ENCODE measurements at regions not wholly inside any gene's neighbourhood (a gene's known extent, or its start where the extent isn't known, plus 50 kb on each side); places are given as distances from the start of the nearest gene placed in this dataset.

DNA sequence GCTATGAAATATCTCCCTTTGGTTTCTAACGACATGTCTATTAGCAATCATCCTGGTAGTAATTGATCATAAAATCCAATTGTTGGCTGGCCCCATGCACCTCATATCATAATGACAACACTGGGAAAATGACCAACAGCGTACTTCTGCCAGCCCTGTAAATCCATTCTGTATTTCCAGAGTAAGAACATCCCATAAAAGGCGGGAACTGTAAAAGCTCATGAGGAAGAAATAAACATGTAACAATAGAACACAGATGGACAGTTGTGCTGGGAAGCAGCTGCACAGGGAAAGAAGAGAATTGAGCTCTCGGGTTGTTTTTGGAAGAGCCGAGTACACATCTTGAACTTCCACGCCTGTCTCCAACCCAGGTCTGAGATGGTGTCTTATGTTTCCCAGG is 218.7 kb downstream of the CMPK2 start:
- no peak for DNase-seq

DNA sequence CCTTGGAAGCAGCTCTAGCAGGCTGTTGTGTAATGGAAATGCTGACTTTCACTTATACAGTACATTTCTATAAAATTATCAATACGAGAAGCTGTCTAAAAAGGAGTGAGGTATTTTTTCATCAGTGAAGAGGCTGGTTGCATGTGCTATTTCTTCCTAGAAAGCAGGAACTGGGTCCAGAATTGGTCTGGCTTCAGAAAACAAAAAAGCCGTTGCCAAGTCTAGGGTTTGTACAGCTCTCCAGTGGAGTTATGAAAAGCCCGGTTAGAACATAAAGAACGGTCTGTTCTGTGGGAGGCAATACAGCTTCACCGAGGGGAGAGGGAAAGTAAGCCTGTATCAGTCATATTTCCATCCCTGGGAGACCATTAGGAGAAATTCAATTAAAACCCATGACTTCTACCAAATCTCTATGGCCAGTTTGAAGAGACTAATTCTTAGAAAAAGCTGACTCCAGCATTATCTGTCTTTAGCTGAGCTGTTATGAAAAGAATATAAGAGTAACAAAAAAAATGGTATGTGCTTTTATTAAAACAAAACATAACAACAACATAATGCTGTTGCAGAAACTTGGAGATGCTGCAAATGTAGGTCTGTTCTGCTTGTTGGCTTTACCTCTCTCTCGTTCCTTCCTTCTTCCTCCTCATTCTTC is 217.0 kb downstream of the CMPK2 start:
- no peak for DNase-seq

GRCh38 chr2:6650311-6650710 is 215.4 kb downstream of the CMPK2 start:
- DNase-seq, result no peak

DNA sequence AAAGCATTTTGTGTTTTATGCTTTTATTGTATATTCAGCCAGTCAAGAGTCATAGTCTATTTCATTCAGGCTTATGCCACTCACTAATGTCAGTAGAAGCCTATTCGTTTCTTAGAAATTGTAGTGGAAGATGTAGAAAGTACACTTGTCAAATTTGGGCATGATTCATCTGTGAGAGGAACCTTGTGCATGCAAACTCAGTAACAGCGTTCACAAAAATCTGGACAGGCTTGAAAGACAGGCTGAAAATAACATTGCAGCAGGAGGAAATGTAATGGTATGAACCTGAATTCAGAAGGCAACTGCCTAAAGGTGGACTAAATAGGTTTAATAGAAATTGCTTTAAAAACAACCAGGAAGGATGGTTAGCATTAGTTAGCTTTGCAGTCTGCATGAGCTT is 213.5 kb downstream of the CMPK2 start:
- no peak for DNase-seq

- DNase-seq, result no peak
Observed at GRCh38 chr2:6653281-6653750, 212.4 kb downstream of the CMPK2 start.

DNA sequence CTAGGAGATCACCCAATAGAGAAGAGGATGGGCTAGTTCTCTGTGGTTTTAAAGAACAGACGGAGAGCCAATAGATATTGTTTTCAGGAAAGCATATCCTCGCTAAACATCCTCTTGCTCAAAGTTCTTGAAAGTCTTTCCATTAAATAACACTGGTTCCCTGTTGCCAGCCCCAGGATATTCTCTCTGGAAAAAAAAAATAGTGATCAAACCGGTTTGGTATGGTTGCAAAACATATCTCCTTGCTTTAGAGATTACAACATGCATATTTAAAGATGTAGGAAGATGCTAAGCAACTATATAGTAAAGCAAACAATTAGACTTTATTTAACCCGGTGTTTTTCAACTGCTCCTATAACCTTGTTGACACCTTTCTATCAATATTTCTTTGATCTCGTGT is 211.4 kb downstream of the CMPK2 start:
- no peak for DNase-seq

DNA sequence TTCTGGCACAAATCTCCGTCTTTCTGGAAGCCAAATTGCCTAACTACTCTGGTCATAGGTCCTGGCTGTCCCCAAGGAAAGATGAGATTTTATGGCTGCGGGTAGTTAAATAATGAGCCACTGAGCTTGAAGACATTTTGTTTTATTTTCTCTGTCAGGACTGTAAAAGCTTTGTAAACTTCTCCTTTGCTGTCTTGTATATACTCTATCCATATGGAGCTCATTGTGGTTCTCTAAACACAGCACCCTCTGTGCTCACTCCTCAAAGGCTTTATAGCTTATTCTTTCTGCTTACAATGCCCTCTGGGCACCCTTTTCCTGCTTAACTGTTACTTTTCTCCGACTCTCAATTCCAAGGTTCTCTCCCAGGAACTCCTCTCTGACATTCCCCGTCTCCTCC is 209.1 kb downstream of the CMPK2 start:
- DNase-seq, result no peak

DNA sequence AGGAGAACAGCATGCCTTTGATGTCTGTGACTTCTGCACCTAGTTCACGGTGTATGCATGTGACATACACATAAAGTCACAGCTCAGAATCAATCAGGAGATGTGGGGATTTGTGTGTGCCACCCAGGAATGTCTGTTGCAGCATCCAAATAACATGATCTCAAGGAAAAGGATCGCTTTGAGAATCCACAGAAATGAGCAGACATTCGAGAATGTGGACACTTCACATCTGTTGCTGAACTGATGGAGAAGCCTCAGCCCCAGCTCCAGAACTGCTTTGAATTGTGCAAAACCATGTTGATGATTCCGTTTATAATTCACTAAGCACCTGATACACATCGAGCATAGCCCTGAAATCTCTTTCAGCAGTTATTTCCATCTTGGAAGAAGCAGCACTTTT is 208.6 kb downstream of the CMPK2 start:
- no peak for DNase-seq

DNA sequence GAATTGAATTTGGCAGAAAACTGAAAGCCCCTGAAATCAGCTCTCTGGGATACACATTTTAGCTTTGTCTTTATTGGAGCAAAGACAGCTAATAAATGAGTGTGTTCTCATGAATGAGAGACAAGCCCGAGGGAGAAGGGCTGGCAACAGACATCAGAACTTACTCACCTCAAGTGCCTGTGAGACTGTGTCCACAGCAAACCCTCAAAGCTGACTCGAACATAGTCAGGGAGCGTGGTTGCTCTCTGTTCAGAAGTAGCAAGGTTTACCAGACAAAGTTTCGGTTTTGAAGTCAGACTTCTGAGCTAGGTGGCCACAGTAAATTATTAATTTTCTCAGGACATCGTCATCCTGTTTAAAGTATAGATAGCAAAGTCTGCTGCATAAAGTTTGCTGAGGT is 207.9 kb downstream of the CMPK2 start:
- DNase-seq, result no peak

DNA sequence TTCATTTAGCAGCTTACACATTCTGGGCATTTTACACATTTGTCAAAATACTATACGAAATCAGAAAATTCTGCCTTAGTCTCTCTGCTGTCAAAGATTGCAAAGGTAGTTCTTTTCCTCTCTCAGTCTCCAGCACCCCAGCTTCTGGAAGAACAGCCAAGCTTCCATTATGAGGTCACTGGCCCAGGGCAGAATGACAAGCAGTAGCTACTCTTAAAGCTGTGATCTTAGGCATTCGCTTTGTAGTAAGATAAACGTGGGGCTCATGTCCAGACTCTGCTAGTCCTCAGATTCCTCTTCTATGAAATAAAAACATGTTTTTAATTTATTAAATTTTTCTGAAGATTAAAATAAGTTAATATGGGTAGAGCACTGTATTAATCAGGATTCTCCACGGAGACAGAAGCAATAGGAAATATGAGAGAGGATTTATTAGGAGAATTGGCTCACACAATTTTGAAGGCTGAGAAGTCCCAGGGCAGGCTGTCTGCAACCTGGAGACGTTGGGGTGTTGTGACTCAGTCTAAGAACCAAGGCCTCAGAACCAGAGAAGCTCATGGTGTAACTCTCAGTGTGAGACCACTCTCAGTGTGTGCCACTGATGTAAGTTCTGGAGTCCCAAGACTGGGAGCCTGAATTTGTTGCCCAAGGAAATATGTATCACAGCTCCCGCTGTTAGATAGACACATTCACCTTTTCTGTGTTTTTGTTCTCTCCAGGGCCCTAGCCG is 201.2 kb downstream of the CMPK2 start:
- no peak for DNase-seq

- DNase-seq, result no peak
Observed at GRCh38 chr2:6665093-6666045, 200.3 kb downstream of the CMPK2 start.

DNA sequence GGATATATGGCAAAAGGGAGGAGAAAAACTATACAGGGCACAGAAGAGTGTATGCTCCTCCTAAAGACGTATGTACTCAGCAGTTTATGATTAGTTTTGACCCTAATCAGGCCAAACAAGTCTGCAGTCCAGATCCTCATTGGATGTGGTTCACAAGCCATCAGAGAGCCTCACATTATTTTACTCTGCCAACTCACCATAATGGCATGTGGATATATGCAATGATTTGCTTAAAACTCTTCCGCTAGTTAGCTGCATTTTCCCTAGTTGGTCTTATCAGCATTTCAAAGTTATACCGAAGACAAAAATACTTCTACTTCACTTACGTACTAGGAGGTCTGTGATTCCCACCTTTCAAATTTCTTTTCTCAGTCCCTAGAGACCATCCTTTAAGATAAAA is 198.4 kb downstream of the CMPK2 start:
- DNase-seq, result no peak

- DNase-seq, result no peak
Observed at GRCh38 chr2:6671913-6672312, 193.8 kb downstream of the CMPK2 start.

DNA sequence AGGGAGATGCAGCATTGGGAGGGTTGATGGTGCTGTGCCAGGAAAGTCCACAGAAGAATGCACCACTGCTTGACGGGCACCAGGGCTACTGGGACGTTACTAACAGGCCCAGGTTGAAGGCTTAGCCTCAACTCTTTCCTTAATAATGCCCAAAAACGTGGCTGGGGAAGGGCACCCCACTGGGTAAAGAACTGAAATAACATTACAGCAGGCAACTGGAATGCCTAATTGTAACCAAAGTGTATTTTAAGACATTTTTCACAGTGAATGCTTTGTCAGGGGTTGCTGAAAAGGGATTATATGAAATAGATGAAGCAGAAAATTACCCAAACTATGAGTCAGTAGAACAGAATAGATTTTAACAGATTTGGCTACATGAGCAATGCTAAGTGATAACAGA is 191.3 kb downstream of the CMPK2 start:
- DNase-seq, result no peak

DNA sequence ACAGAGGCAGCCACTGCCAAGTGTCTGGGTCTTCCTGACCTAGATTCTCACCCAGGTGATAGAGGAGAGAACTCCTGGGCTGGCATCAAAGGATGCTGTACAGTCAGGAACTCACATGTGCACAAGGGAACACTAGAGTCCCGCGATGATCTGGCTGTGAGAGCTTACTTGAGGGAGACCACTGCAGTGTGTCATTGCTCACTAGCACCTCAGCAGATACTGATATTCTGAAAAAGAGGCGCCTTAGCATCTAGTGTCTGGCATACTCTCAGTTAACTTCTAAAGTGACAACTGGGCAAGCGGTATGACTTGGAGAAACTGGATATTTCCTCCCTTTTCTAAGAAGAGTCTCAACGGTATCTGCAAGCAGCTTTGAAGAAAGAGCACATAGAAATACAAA is 189.9 kb downstream of the CMPK2 start:
- no peak for DNase-seq

DNA sequence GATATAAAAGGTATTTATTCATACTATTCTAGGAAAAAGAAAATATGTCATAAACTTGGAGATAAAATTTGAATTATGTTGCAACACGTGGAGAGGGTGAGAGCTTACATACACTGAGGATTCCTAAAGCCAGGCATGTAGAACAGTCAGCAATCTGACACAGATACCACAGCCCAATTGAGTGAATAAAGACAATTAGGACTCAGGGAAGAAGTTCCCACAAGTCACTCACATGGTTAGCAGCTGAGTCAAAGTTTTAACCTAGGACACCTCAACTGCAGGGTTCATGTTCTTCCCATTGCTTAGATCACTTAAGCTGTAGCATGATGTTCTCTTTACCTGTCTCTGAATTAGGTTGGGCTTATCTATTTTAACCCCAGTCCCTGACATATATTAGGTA is 189.5 kb downstream of the CMPK2 start:
- DNase-seq, result no peak

DNA sequence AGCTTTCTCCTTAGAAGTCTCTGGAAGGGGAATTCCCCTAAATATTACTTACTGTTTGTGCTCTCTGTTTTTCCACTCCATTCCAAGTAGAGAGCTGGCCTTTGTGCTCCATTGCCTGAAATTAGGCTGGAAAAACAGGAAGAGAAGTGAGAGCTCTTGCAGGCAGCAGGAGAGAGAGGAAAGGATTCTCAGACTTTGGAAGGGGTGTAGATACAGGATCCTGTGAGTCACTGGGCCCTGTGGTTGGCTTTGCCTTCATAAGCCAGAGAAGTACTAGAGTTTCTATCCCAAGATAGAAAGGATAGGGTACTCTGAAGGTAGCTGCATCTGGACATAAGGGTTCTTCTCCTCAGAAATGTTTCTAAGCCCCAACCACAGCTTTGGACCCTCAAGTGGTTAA is 188.9 kb downstream of the CMPK2 start:
- no peak for DNase-seq

- DNase-seq, result no peak
Observed at GRCh38 chr2:6679471-6679870, 186.2 kb downstream of the CMPK2 start.

DNA sequence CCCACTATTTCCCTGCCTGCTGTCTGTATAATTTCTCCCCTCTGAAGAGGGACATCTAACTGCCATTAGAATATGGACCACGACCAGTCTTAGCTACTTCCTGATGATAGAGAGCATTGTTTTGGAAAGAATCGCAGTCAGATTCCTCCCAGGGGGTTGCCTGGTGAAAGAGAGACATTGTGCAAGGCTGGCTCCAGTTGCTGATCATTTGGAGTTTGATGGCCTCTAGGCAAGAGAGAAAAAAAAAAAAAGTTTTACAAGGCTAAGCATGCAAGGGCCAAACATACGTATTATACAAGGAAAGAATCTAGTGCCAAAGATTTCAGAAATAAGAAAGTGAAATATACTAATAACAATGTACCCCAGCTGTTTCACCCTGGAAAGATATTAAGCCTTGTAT is 182.2 kb downstream of the CMPK2 start:
- DNase-seq, result no peak

- no peak for DNase-seq
Observed at GRCh38 chr2:6685447-6685846, 180.3 kb downstream of the CMPK2 start.

DNA sequence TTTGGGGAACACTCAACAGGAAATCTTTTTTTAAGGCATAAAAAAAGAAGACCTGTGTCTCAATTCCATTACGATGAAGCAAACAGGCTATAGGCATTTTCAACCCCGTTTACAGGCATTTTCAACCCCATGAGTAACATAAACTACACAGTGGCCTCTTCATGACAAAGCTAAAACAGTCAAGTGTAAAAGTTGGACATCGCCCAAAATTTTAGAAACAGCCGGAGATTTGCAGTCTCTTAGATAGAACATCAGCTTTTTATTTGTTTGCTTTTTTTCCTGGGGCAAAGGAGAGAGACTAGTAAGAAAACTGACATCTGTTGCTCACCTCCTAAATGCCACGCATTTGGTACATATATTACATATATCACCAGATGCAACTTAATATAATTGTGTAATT is 173.7 kb downstream of the CMPK2 start:
- DNase-seq, result no peak

- no peak for DNase-seq
Observed at GRCh38 chr2:6692819-6693218, 172.9 kb downstream of the CMPK2 start.

DNA sequence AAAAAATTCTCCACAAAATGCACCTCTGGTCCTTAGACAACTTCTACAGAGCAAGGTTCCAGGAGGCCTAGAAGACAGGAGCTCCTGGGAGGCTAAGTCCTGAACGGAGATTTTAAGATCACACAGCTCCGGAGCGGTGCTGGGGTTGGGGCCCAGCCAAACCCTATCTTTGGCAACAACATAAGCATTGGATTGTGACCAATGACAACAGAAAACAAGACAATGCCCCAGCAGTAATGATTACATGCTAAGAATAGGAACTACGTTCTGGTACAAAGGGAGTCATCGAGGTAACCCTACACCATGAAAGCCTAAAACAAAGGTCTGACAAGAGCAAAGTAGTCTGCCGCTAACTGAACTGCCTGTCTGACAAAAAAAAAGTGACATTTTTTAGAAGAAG is 171.2 kb downstream of the CMPK2 start:
- no peak for DNase-seq

DNA sequence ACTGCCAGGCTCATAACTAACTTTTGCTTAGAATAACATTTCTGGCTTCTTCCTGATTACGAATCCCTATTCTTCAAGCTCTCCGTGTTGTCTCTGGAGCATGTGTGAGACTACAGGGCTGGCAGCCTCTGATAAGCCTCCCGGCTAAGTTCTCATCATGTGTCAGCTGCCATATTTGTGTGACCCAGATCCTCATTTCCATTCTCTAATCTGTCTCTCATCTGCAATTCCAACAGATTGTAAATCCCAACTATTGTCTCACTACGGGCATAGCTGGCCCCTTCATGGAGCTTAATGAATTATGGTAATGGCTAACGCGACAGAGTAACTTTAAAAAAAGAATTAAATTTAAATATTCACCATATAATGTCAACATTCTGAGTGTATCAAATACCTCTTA is 165.4 kb downstream of the CMPK2 start:
- DNase-seq, result no peak

Data from CD4-positive, alpha-beta T cell treated with Interleukin-15 for 1 hour (primary cell).